ENCODE measurements at regions not wholly inside any gene's neighbourhood (a gene's known extent, or its start where the extent isn't known, plus 50 kb on each side); places are given as distances from the start of the nearest gene placed in this dataset.

DNA sequence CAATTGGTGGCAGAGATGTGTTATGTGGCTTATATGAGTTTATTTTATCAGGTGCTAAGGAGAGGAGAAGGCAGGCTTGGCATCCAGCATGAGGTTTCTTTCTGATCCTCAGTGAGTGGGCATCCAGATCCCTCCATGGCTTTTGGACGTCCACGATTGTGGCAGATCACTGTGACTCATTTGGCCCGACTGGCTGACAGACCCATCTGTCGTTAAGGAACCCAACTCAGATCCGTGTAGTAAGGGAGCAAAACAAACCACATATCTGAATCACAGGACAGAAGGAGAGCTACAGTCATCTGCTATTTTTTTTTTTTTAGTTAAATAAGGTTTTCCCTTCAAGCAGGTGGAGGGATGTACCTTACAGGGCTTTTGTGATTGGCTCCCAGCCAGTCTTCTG lies 197.0 kb upstream of the KCNH8 start:
- Histone ChIP-seq H3K36me3 (no peaks in the 10 kb centered on the region), H3K27me3 (no peaks in the 10 kb centered on the region), H3K9me3 (no peaks in the 10 kb centered on the region), H3K4me3 (no peak overlapping the region), H3K27ac (no peak overlapping the region), H3K4me1 (ENCODE audit: insufficient read depth) (no peaks in the 10 kb centered on the region)
- WGBS, 3 donors, result 81 to 84% (median 81%) methylated on average over 5 of the region's 5 CpGs
- DNase-seq, result no peak
- TF ChIP-seq EP300 (IDR thresholded peaks at IDR 0.05), result no peak
- intact Hi-C loops (cut with DNase I), result no loop called here

DNA sequence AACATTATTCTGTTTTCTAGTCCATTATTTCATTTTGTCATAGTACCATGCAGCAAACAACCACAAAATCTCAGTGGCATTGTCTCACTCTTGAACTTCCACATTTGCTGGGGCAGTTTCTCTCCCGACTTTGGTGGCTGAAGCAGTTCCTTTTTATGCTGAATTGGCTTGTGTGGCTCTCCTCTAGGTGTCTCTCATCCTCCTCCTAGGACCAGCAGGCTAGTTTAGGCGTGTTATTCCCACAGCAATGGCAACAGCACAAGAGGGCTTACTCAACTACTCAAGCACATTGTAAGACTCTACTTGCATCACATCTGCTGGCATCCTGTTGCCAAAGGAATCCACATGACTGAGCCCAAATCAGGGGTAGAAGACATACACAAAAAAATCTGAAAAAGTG lies 201.8 kb upstream of the KCNH8 start:
- Histone ChIP-seq H3K36me3 (no peaks in the 10 kb centered on the region), H3K27ac (no peak overlapping the region), H3K27me3 (no peaks in the 10 kb centered on the region), H3K4me3 (no peak overlapping the region), H3K9me3 (no peaks in the 10 kb centered on the region), H3K4me1 (ENCODE audit: insufficient read depth) (no peaks in the 10 kb centered on the region)
- DNase-seq, result no peak
- 39 to 49% (median 42%) methylated on average over 2 of the region's 2 CpGs for WGBS, 3 donors
- intact Hi-C loops (cut with DNase I), result no loop called here
- TF ChIP-seq POLR2A (IDR thresholded peaks at IDR 0.05), result no peak
- TF ChIP-seq EP300 (IDR thresholded peaks at IDR 0.05), result no peak
- no peak for TF ChIP-seq CTCF (IDR thresholded peaks at IDR 0.05)

GRCh38 chr3:18937574-18937973 lies 210.7 kb upstream of the KCNH8 start:
- intact Hi-C loops (cut with DNase I), result no loop called here
- no peaks in the 10 kb centered on the region for H3K4me1 ChIP-seq (ENCODE audit: insufficient read depth)

GRCh38 chr3:18919158-18919557 lies 229.2 kb upstream of the KCNH8 start:
- no peak overlapping the region for H3K4me3 ChIP-seq
- H3K27me3 ChIP-seq, result no peaks in the 10 kb centered on the region
- no peak for DNase-seq
- H3K4me1 ChIP-seq (ENCODE audit: insufficient read depth), result no peaks in the 10 kb centered on the region
- H3K9me3 ChIP-seq, result no peaks in the 10 kb centered on the region
- no peak overlapping the region for H3K27ac ChIP-seq
- 90 to 94% (median 94%) methylated on average over 1 of the region's 1 CpG for WGBS, 3 donors
- intact Hi-C loops (cut with DNase I), result no loop called here
- no peak for TF ChIP-seq CTCF (IDR thresholded peaks at IDR 0.05)
- no peaks in the 10 kb centered on the region for H3K36me3 ChIP-seq

More at GRCh38 chr3:18937574-18937973, 210.7 kb upstream of the KCNH8 start:
- Histone ChIP-seq H3K9me3 (no peaks in the 10 kb centered on the region), H3K27ac (no peak overlapping the region), H3K27me3 (no peaks in the 10 kb centered on the region), H3K4me3 (no peak overlapping the region), H3K36me3 (no peaks in the 10 kb centered on the region)
- no peak for DNase-seq
- TF ChIP-seq POLR2A (IDR thresholded peaks at IDR 0.05) (no peak), EP300 (IDR thresholded peaks at IDR 0.05) (no peak), CTCF (IDR thresholded peaks at IDR 0.05) (no peak)

GRCh38 chr3:18917923-18918322 lies 230.4 kb upstream of the KCNH8 start:
- intact Hi-C loops (cut with DNase I), result no loop called here
- no peaks in the 10 kb centered on the region for H3K27me3 ChIP-seq
- H3K36me3 ChIP-seq, result no peaks in the 10 kb centered on the region
- no peaks in the 10 kb centered on the region for H3K9me3 ChIP-seq
- WGBS, 3 donors, result 15 to 26% (median 20%) methylated on average over 1 of the region's 1 CpG
- TF ChIP-seq EP300 (IDR thresholded peaks at IDR 0.05) (no peak), POLR2A (IDR thresholded peaks at IDR 0.05) (no peak), CTCF (IDR thresholded peaks at IDR 0.05) (no peak)
- H3K27ac ChIP-seq, result no peak overlapping the region
- DNase-seq, result no peak
- no peak overlapping the region for H3K4me3 ChIP-seq
- no peaks in the 10 kb centered on the region for H3K4me1 ChIP-seq (ENCODE audit: insufficient read depth)

Data from ovary (tissue), 7 donors.